MM.1S (cell line): ENCODE measurements at regions not wholly inside any gene's neighbourhood (a gene's known extent, or its start where the extent isn't known, plus 50 kb on each side); places are given as distances from the start of the nearest gene placed in this dataset.

Experiments
- EZH2 ChIP-seq: fragments of 300-600 bp; sonication (generic); optimal IDR thresholded peaks from 2 replicates; pipeline ENCODE3; 2017; ENCODE audit warnings: low read depth, mild to moderate bottlenecking, antibody characterized with exemption, low read length, mixed read lengths
- EZH2phosphoT487 ChIP-seq: fragments of 300-600 bp; sonication (generic); IDR thresholded peaks from 2 replicates; pipeline ENCODE4 v1.6.1; 2018; ENCODE audit warnings: antibody characterized with exemption, low read length
- TF ChIP-seq, protein P1 (sequence below): fragments of 300-600 bp; sonication (generic); IDR thresholded peaks from 2 replicates; pipeline ENCODE4 v1.5.1; 2016; ENCODE audit warnings: antibody characterized with exemption, low read length, mixed read lengths

DNA sequence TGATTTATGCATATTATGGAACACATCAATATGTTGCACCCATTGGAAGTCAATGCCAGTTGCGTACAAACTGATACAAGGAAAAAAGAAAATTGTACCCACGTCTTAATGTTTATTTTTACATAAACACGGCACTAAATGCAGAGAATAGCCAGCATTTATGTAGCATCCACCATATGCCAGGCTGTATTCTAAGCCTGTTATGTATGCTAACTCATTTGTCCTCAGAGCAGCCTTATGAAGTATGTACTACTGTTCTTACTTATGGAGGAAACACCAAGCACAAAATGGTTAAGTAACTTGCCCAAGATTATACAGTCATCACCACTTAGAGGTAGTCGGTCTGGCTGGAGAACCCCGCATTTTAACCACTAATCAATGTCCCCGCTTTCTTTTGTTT is 837.9 kb upstream of the RBFOX1 start:
- TF ChIP-seq EZH2 (no peak), EZH2phosphoT487 (no peak)
- TF ChIP-seq, protein P1, sequence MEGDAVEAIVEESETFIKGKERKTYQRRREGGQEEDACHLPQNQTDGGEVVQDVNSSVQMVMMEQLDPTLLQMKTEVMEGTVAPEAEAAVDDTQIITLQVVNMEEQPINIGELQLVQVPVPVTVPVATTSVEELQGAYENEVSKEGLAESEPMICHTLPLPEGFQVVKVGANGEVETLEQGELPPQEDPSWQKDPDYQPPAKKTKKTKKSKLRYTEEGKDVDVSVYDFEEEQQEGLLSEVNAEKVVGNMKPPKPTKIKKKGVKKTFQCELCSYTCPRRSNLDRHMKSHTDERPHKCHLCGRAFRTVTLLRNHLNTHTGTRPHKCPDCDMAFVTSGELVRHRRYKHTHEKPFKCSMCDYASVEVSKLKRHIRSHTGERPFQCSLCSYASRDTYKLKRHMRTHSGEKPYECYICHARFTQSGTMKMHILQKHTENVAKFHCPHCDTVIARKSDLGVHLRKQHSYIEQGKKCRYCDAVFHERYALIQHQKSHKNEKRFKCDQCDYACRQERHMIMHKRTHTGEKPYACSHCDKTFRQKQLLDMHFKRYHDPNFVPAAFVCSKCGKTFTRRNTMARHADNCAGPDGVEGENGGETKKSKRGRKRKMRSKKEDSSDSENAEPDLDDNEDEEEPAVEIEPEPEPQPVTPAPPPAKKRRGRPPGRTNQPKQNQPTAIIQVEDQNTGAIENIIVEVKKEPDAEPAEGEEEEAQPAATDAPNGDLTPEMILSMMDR = no peak
